ENCODE measurements at regions not wholly inside any gene's neighbourhood (a gene's known extent, or its start where the extent isn't known, plus 50 kb on each side); places are given as distances from the start of the nearest gene placed in this dataset.

GRCh38 chr10:60654813-60655464 lies 123.3 kb upstream of the CDK1 start:
- Histone ChIP-seq H3K27me3 (ENCODE audit: control insufficient read depth, insufficient read depth, low read length) (no peaks in the 10 kb centered on the region), H3K36me3 (ENCODE audit: control insufficient read depth, insufficient read depth, low read length) (no peaks in the 10 kb centered on the region), H3K4me3 (ENCODE audit: low read depth, low read length) (no peak overlapping the region)
- DNase-seq (ENCODE audit: low read depth) = no peak
- no peak for TF ChIP-seq CTCF (IDR thresholded peaks at IDR 0.05; ENCODE audit: insufficient read depth, low read length, poor library complexity, severe bottlenecking)

GRCh38 chr10:60652628-60653027 lies 125.7 kb upstream of the CDK1 start:
- H3K27me3 ChIP-seq (ENCODE audit: control insufficient read depth, insufficient read depth, low read length) = no peaks in the 10 kb centered on the region
- TF ChIP-seq CTCF (IDR thresholded peaks at IDR 0.05; ENCODE audit: insufficient read depth, low read length, poor library complexity, severe bottlenecking) = no peak
- no peaks in the 10 kb centered on the region for H3K36me3 ChIP-seq (ENCODE audit: control insufficient read depth, insufficient read depth, low read length)
- DNase-seq (ENCODE audit: low read depth) = no peak
- no peak overlapping the region for H3K4me3 ChIP-seq (ENCODE audit: low read depth, low read length)

GRCh38 chr10:60650378-60650800 lies 127.9 kb upstream of the CDK1 start:
- Histone ChIP-seq H3K27me3 (ENCODE audit: control insufficient read depth, insufficient read depth, low read length) (no peaks in the 10 kb centered on the region), H3K4me3 (ENCODE audit: low read depth, low read length) (no peak overlapping the region), H3K36me3 (ENCODE audit: control insufficient read depth, insufficient read depth, low read length) (no peaks in the 10 kb centered on the region)
- no peak for DNase-seq (ENCODE audit: low read depth)
- no peak for TF ChIP-seq CTCF (IDR thresholded peaks at IDR 0.05; ENCODE audit: insufficient read depth, low read length, poor library complexity, severe bottlenecking)

- Histone ChIP-seq H3K4me3 (ENCODE audit: low read depth, low read length) (no peak overlapping the region), H3K36me3 (ENCODE audit: control insufficient read depth, insufficient read depth, low read length) (no peaks in the 10 kb centered on the region), H3K27me3 (ENCODE audit: control insufficient read depth, insufficient read depth, low read length) (no peaks in the 10 kb centered on the region)
- no peak for TF ChIP-seq CTCF (IDR thresholded peaks at IDR 0.05; ENCODE audit: insufficient read depth, low read length, poor library complexity, severe bottlenecking)
- DNase-seq (ENCODE audit: low read depth) = no peak
Measured at GRCh38 chr10:60649485-60650377, 128.5 kb upstream of the CDK1 start.

- no peaks in the 10 kb centered on the region for H3K36me3 ChIP-seq (ENCODE audit: control insufficient read depth, insufficient read depth, low read length)
- no peaks in the 10 kb centered on the region for H3K27me3 ChIP-seq (ENCODE audit: control insufficient read depth, insufficient read depth, low read length)
- no peak for DNase-seq (ENCODE audit: low read depth)
- no peak overlapping the region for H3K4me3 ChIP-seq (ENCODE audit: low read depth, low read length)
- TF ChIP-seq CTCF (IDR thresholded peaks at IDR 0.05; ENCODE audit: insufficient read depth, low read length, poor library complexity, severe bottlenecking) = no peak
Measured at GRCh38 chr10:60648761-60649160, 129.5 kb upstream of the CDK1 start.

Measured in kidney epithelial cell (primary cell).